ENCODE measurements at regions not wholly inside any gene's neighbourhood (a gene's known extent, or its start where the extent isn't known, plus 50 kb on each side); places are given as distances from the start of the nearest gene placed in this dataset.

- TF ChIP-seq CTCF (conservative IDR thresholded peaks at IDR 0.05), result no peak
- no peak for TF ChIP-seq ZFX (IDR thresholded peaks at IDR 0.05)
Measured at GRCh38 chr1:38201431-38201830, 154.8 kb upstream of the POU3F1 start.
